ENCODE measurements at regions not wholly inside any gene's neighbourhood (a gene's known extent, or its start where the extent isn't known, plus 50 kb on each side); places are given as distances from the start of the nearest gene placed in this dataset.

DNA sequence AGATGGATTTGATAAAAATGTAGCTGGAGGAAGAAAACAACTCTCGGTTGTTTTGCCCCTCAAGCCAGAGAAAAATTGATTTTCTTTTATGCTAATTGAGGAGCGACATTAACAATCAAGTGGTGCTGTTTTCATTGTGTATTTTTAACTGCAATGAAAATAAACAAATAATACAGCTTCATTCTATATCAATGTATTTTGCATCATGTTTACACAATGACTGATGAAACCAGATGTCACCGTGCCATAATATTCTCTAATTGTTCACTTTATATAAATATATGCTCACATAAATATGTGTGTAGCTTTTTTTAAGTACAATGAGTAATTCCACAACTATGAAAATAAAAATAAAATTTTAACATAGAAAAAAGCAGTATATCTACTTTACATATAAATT, 139.0 kb upstream of the PRDM9 start:
- TF ChIP-seq, protein P1, sequence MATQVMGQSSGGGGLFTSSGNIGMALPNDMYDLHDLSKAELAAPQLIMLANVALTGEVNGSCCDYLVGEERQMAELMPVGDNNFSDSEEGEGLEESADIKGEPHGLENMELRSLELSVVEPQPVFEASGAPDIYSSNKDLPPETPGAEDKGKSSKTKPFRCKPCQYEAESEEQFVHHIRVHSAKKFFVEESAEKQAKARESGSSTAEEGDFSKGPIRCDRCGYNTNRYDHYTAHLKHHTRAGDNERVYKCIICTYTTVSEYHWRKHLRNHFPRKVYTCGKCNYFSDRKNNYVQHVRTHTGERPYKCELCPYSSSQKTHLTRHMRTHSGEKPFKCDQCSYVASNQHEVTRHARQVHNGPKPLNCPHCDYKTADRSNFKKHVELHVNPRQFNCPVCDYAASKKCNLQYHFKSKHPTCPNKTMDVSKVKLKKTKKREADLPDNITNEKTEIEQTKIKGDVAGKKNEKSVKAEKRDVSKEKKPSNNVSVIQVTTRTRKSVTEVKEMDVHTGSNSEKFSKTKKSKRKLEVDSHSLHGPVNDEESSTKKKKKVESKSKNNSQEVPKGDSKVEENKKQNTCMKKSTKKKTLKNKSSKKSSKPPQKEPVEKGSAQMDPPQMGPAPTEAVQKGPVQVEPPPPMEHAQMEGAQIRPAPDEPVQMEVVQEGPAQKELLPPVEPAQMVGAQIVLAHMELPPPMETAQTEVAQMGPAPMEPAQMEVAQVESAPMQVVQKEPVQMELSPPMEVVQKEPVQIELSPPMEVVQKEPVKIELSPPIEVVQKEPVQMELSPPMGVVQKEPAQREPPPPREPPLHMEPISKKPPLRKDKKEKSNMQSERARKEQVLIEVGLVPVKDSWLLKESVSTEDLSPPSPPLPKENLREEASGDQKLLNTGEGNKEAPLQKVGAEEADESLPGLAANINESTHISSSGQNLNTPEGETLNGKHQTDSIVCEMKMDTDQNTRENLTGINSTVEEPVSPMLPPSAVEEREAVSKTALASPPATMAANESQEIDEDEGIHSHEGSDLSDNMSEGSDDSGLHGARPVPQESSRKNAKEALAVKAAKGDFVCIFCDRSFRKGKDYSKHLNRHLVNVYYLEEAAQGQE (IDR thresholded peaks at IDR 0.05; ENCODE audit: insufficient read depth in 1 of 2, low read depth in 2 of 2, low read length in 2 of 2): no peak
- no peak for TF ChIP-seq POLR2AphosphoS5 (IDR thresholded peaks at IDR 0.05; ENCODE audit: low read depth, low read length)
- TF ChIP-seq SIN3A (IDR thresholded peaks at IDR 0.05; ENCODE audit: borderline replicate concordance, insufficient read depth, low read length): no peak

Data from PFSK-1 (cell line).